BLaER1 treated with 17β-estradiol and CSF1 and Interleukin-3, amounts not matched to agents 10 nM and 100 nM (cell line): ENCODE measurements at regions not wholly inside any gene's neighbourhood (a gene's known extent, or its start where the extent isn't known, plus 50 kb on each side); places are given as distances from the start of the nearest gene placed in this dataset.

Experiments used
- H3K27ac ChIP-seq, 11 experiments: shearing (Covaris generic); formaldehyde crosslinking; 2 replicates each; pipeline ENCODE4 v1.8.1; 2022
- H3K27me3 ChIP-seq, 11 experiments: shearing (Covaris generic); formaldehyde crosslinking; 2 replicates each; pipeline ENCODE4 v1.8.1; 2022
- H3K36me3 ChIP-seq, 11 experiments: shearing (Covaris generic); formaldehyde crosslinking; 2 replicates each; pipeline ENCODE4 v1.8.1; 2022
- H3K4me1 ChIP-seq, 10 experiments: shearing (Covaris generic); formaldehyde crosslinking; 2 replicates each; pipeline ENCODE4 v1.8.1; 2022
- H3K4me2 ChIP-seq, 11 experiments: shearing (Covaris generic); formaldehyde crosslinking; 2 replicates each; pipeline ENCODE4 v1.8.1; 2022
- H3K4me3 ChIP-seq, 10 experiments: shearing (Covaris generic); formaldehyde crosslinking; 2 replicates each; pipeline ENCODE4 v1.8.1; 2022
- H3K9ac ChIP-seq, 11 experiments: shearing (Covaris generic); formaldehyde crosslinking; 2 replicates each; pipeline ENCODE4 v1.8.1; 2022
- H3K9me3 ChIP-seq, 11 experiments: shearing (Covaris generic); formaldehyde crosslinking; replicated peaks in 1 of 11; 2 replicates each; pipeline ENCODE4 v1.8.1; 2022
- H4K20me1 ChIP-seq, 11 experiments: shearing (Covaris generic); formaldehyde crosslinking; 2 replicates each; pipeline ENCODE4 v1.8.1; 2022
- Cebpa-rat ChIP-seq, 11 experiments: shearing (Covaris generic); IDR thresholded peaks; 2 replicates each; pipeline ENCODE4 v1.8.1; 2022

DNA sequence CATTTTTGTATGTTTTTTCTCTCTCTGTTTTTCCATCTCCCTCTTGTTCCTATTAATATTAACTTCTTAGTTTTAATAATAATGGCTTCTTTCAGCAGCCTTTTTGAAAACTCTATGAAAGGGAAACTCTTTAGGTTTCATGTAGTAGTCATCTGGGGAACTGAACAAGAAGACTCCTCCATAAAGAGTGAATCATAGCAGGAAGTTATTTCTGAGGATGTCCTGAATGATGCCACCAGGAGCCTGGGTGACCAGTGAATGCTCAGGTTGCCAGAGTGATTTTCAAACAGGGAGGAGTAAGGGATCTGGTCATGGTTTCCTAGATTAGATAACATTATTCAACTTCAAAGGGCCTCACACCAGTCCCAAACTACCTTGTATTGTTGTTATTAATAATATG, 212.8 kb upstream of the PDE5A start:
- TF ChIP-seq Cebpa-rat (IDR thresholded peaks at IDR 0.05): no peak
- H3K4me3 ChIP-seq: no peak overlapping the region
- no peaks in the 10 kb centered on the region for H3K4me1 ChIP-seq
- H3K9me3 ChIP-seq: peaks cover 0 to 5% (median 0%) of the 10 kb centered on the region in 11 experiments; a peak in 1 of 22 replicates
- H3K9ac ChIP-seq: no peak overlapping the region
- H3K27ac ChIP-seq: no peak overlapping the region
- H3K36me3 ChIP-seq: no peaks in the 10 kb centered on the region
- no peaks in the 10 kb centered on the region for H4K20me1 ChIP-seq
- no peak overlapping the region for H3K4me2 ChIP-seq
- H3K27me3 ChIP-seq: no peaks in the 10 kb centered on the region

DNA sequence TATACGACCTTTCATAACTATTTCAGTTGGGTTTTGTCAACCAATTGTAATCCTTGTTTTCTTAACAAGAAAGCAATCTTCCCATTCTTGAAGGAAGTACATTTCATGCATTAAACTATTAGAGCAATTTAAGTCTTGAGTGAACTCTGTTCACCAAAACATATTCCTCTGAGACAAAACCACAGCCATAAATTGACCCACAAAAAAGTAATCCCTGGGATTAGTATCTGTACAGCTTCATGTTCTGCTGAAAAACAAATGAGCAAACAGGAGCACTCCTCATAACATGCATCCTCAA, 207.0 kb upstream of the PDE5A start:
- no peak overlapping the region for H3K27ac ChIP-seq
- H3K27me3 ChIP-seq: no peaks in the 10 kb centered on the region
- peaks cover 0 to 5% (median 0%) of the 10 kb centered on the region in 11 experiments; a peak in 1 of 22 replicates for H3K9me3 ChIP-seq
- H3K36me3 ChIP-seq: no peaks in the 10 kb centered on the region
- H3K9ac ChIP-seq: no peak overlapping the region
- no peaks in the 10 kb centered on the region for H4K20me1 ChIP-seq
- H3K4me3 ChIP-seq: no peak overlapping the region
- no peaks in the 10 kb centered on the region for H3K4me1 ChIP-seq
- TF ChIP-seq Cebpa-rat (IDR thresholded peaks at IDR 0.05): no peak
- no peak overlapping the region for H3K4me2 ChIP-seq

DNA sequence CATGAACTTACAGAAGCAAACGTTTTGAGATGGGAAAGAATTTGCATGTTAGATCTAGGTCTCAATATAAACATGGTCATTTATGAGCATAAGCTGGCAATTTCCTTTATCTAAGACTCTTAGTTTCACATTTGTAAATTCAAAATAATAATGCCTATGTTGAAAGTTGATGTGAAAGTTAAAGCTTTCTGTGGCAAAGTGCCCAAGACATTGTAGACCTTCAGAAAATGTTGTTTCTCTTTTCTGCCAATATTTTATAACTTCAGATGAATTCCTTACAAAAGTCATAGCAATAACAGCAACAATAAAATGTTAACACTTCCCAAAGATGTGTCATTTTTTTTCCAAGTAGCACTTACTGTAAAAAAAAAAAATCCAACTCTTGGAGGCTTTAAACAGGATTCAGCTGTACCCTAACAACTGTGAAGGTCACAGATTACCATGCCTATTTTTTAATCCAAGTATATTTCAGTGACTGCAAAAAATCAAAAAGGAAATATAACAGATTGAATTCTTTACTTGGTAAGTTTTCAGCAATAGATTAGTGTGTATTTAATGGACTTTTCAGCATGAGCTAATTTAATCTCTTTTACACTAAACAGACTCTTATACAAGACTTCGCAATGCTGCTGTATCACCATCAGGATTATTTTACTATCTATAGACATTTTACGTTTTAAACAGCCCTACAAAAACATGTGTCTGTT, 206.5 kb upstream of the PDE5A start:
- TF ChIP-seq Cebpa-rat (IDR thresholded peaks at IDR 0.05): no peak
- Histone ChIP-seq H3K4me3 (no peak overlapping the region), H4K20me1 (no peaks in the 10 kb centered on the region), H3K36me3 (no peaks in the 10 kb centered on the region), H3K9ac (no peak overlapping the region), H3K4me1 (no peaks in the 10 kb centered on the region), H3K27ac (no peak overlapping the region), H3K4me2 (no peak overlapping the region), H3K27me3 (no peaks in the 10 kb centered on the region), H3K9me3 (peaks cover 0 to 5% (median 0%) of the 10 kb centered on the region in 11 experiments; a peak in 1 of 22 replicates)

DNA sequence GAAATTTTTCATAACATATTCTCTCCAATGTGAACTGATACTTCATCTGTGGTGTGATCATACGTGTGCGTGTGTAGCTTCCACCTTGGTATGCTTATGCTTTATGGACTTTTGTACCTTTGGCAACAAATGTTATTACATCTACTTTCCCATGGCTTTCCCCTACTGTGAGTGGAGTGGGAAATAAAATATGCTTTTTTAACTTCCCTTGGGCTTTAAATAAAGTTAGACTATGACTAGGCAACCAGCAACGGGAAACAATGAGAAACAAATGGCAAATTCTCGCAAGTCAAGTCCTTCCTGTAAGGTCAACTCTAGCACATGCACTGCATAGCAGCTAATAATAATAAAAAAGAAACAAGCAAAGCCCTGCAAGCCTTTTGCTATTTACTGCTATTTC, 205.0 kb upstream of the PDE5A start:
- Histone ChIP-seq H3K27ac (no peak overlapping the region), H3K36me3 (no peaks in the 10 kb centered on the region), H3K27me3 (no peaks in the 10 kb centered on the region), H3K4me3 (no peak overlapping the region), H3K9ac (no peak overlapping the region), H4K20me1 (no peaks in the 10 kb centered on the region), H3K4me2 (no peak overlapping the region), H3K4me1 (no peaks in the 10 kb centered on the region), H3K9me3 (peaks cover 0 to 2% (median 0%) of the 10 kb centered on the region in 11 experiments; a peak in 1 of 22 replicates)
- no peak for TF ChIP-seq Cebpa-rat (IDR thresholded peaks at IDR 0.05)

DNA sequence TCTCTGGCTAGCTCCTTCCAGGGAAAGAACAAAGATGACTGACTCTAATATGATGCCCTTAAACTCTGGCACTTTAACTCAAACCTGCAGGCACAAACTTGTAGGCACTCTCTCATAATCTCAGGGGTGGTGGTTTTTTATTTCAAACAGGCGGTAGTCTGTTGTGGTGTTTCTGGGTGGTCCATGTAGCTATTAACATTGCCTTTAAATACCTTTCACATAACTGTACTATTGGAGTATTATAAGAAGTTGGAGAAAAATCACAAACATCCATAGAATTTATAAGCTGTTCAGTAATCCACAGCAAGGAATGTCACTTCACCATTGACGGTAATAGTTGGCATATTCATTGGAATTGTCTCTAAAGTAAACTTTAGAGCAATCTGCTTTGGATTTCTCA, 204.2 kb upstream of the PDE5A start:
- Histone ChIP-seq H4K20me1 (no peaks in the 10 kb centered on the region), H3K27ac (no peak overlapping the region), H3K27me3 (no peaks in the 10 kb centered on the region), H3K4me3 (no peak overlapping the region), H3K9me3 (0 out of 22 replicates have a peak, but pooled peaks cover 0 to 4% (median 0%) of the 10 kb centered on the region in 11 experiments), H3K36me3 (no peaks in the 10 kb centered on the region), H3K4me2 (no peak overlapping the region), H3K4me1 (no peaks in the 10 kb centered on the region), H3K9ac (no peak overlapping the region)
- TF ChIP-seq Cebpa-rat (IDR thresholded peaks at IDR 0.05): no peak

DNA sequence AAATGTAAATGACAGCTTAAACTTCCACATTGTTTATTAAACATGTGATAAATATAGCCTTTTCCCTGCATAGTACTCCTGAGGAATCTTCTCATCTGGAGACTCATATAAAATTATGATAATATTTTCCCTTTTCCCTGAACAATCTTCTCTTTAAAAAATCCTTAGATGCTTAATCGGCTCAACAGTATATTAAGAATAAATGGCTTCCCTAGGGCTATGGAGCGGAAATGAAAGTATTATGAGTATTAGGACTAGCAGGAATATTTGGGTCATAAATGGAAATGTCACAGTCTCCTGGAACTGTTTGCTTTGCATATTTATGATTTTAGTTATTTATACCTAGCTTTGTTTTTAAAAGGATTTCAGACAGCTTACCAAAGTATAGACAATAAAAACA, 200.7 kb upstream of the PDE5A start:
- Histone ChIP-seq H3K9me3 (0 out of 22 replicates have a peak, but pooled peaks cover 0 to 7% (median 0%) of the 10 kb centered on the region in 11 experiments), H3K4me3 (no peak overlapping the region), H3K9ac (no peak overlapping the region), H3K27me3 (no peaks in the 10 kb centered on the region), H4K20me1 (no peaks in the 10 kb centered on the region), H3K27ac (no peak overlapping the region), H3K4me2 (no peak overlapping the region), H3K36me3 (no peaks in the 10 kb centered on the region), H3K4me1 (no peaks in the 10 kb centered on the region)
- no peak for TF ChIP-seq Cebpa-rat (IDR thresholded peaks at IDR 0.05)

DNA sequence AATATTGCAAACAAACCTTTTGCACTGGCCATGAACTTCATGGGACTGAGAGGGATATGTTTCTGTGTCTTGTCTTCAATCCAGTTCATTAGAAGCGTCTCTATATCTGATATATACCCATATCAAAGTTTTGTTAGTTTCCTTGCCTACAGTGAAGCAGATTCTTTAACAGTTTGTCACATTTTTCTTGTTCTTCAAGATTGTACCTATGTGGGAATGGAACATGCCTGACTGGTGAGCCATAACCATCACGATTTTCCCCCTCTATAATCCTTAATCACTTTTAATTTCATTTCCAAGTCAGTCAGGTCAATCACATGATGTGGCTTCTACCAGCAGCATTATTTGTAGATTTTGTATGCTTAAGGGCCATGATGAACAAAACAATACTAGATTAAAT, 197.1 kb upstream of the PDE5A start:
- Histone ChIP-seq H3K27ac (no peak overlapping the region), H3K4me1 (no peaks in the 10 kb centered on the region), H3K9ac (no peak overlapping the region)

DNA sequence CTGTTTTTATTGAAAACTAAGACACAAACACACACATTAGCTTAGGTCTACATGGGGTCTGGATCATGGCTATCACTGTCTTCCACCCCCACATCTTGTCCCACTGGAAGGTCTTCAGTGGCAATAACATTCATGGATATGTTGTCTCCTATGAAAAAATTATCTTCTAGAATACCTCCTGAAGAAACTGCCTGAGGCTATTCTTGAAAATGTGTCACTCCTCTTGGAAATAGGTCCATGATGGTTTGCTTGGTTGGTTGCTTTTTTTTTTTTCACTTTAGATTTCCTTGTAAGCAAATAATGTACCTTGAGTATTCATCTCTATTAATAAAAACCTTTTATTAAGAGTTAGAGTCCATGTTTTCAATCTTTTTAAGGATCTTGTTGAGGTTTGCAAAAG, 195.3 kb upstream of the PDE5A start:
- 0 out of 22 replicates have a peak, but pooled peaks cover 0 to 7% (median 0%) of the 10 kb centered on the region in 11 experiments for H3K9me3 ChIP-seq
- H4K20me1 ChIP-seq: no peaks in the 10 kb centered on the region
- H3K27ac ChIP-seq: no peak overlapping the region
- no peaks in the 10 kb centered on the region for H3K4me1 ChIP-seq
- H3K36me3 ChIP-seq: no peaks in the 10 kb centered on the region
- no peak overlapping the region for H3K4me2 ChIP-seq
- H3K27me3 ChIP-seq: no peaks in the 10 kb centered on the region
- no peak for TF ChIP-seq Cebpa-rat (IDR thresholded peaks at IDR 0.05)
- no peak overlapping the region for H3K9ac ChIP-seq
- H3K4me3 ChIP-seq: no peak overlapping the region

More for the DNA sequence above, 197.1 kb upstream of the PDE5A start:
- TF ChIP-seq Cebpa-rat (IDR thresholded peaks at IDR 0.05): no peak
- Histone ChIP-seq H3K27me3 (no peaks in the 10 kb centered on the region), H4K20me1 (no peaks in the 10 kb centered on the region), H3K4me2 (no peak overlapping the region), H3K9me3 (0 out of 22 replicates have a peak, but pooled peaks cover 0 to 7% (median 0%) of the 10 kb centered on the region in 11 experiments), H3K4me3 (no peak overlapping the region), H3K36me3 (no peaks in the 10 kb centered on the region)

DNA sequence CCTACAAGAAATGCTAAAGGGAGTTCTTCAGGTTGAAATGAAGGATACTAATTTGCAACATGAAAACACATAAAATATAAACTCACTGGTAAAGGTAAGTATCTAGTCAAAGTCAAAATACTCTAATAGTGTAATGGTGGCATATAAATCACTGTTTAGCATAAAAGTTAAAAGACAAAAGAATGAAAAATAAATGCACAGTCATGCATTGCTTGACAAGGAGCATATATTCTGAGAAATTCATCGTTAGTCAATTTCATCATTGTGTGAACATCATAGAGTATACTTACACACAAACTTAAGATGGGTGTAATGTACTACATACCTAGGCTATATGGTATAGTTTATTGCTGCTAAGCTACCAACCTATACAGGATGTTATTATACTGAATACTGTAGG, 194.4 kb upstream of the PDE5A start:
- no peaks in the 10 kb centered on the region for H3K36me3 ChIP-seq
- H3K4me3 ChIP-seq: no peak overlapping the region
- H3K4me2 ChIP-seq: no peak overlapping the region
- H3K27me3 ChIP-seq: no peaks in the 10 kb centered on the region
- H3K9ac ChIP-seq: no peak overlapping the region
- no peaks in the 10 kb centered on the region for H4K20me1 ChIP-seq
- H3K9me3 ChIP-seq: 0 out of 22 replicates have a peak, but pooled peaks cover 0 to 5% (median 0%) of the 10 kb centered on the region in 11 experiments
- H3K4me1 ChIP-seq: no peaks in the 10 kb centered on the region
- H3K27ac ChIP-seq: no peak overlapping the region
- TF ChIP-seq Cebpa-rat (IDR thresholded peaks at IDR 0.05): no peak

DNA sequence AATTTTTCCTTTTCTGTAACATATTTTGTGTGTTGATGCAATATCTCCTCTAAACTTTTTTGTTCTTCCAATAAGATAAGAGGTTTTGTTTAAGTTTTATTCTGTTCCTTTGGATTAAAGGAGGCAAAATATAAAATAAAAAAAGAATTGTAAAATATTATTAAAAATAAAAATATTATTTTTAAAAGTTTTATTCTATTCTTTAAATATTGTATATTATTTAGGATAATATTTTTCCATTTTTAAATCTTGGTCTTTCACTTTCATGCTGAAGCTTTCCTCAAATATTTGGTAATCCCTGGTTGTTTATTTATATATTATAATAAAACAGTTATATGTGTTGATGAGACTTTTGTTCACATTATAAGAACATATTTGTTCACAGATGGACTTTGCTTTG, 187.9 kb upstream of the PDE5A start:
- H3K27me3 ChIP-seq: no peaks in the 10 kb centered on the region
- TF ChIP-seq Cebpa-rat (IDR thresholded peaks at IDR 0.05): no peak
- H3K4me3 ChIP-seq: no peak overlapping the region
- no peak overlapping the region for H3K4me2 ChIP-seq
- H4K20me1 ChIP-seq: no peaks in the 10 kb centered on the region
- H3K4me1 ChIP-seq: no peaks in the 10 kb centered on the region
- no peak overlapping the region for H3K9ac ChIP-seq
- peaks cover 0 to 13% (median 9%) of the 10 kb centered on the region in 11 experiments; a peak in 11 of 22 replicates for H3K9me3 ChIP-seq
- H3K36me3 ChIP-seq: no peaks in the 10 kb centered on the region
- no peak overlapping the region for H3K27ac ChIP-seq
